GM21447 (cell line): ENCODE measurements at regions not wholly inside any gene's neighbourhood (a gene's known extent, or its start where the extent isn't known, plus 50 kb on each side); places are given as distances from the start of the nearest gene placed in this dataset.
"Not testable (repeated sequence)": the region's sequence is repeated elsewhere in the genome, so short reads cannot be mapped to it uniquely, and the experiment has no call there.

Source experiments
- ATAC-seq: cut with Tn5 transposase; IDR thresholded peaks from one replicate; pipeline ENCODE4 v1.9.1; 2021; ENCODE audit not compliant: unreplicated experiment

- no peak for ATAC-seq
These were observed 239.8 kb upstream of the ZEB2 start for GRCh38 chr2:144759746-144760145.

DNA sequence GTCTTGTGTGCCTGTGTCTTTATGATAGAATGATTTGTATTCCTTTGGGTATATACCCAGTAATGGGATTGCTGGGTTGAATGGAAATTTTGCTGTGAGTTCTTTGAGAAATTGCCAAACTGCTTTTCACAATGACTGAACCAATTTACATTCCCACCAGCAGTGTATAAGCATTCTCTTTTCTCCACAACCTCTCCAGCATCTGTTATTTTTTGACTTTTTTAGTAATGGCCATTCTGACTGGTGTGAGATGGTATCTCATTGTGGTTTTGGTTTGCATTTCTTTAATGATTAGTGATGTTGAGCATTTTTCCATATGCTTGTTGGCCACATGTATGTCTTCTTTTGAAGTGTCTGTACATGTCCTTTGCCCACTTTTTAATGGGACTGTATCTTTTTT is 238.3 kb upstream of the ZEB2 start:
- not testable (repeated sequence) for ATAC-seq

- no peak for ATAC-seq
These were observed 233.5 kb upstream of the ZEB2 start for GRCh38 chr2:144753416-144753815.

DNA sequence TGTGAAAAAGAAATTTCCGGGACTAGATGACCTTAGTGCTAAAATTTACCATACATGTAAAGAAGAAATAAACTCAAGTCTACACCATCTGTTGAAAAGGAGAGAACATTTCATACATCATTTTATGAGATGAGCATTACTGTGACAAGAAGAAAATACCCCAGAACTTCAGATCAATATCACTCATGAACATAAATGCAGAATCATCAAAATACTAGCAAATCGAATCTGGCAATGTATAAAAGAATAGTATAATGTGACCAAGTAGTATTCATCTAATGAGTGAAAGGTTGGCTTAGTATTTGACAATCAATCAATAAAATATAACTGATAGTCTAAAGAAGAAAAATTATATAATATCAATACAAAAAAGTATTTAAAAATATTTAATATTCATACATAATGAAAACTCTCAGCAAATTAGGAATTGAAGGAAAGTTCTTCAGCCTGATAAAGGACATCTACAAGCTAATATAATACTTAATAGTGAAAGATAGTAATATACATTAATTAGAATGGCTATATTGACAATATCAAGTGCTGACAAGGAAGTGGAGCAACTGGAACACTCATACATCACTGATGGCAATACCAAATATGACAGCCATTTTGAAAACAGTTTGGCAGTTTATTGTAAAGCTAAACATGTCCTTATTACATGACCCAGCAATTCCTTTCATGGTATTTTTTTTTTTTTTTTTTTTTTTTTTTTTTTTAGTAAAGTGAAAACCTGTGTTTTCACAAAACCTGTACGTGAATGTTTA is 231.4 kb upstream of the ZEB2 start:
- ATAC-seq, result no peak

DNA sequence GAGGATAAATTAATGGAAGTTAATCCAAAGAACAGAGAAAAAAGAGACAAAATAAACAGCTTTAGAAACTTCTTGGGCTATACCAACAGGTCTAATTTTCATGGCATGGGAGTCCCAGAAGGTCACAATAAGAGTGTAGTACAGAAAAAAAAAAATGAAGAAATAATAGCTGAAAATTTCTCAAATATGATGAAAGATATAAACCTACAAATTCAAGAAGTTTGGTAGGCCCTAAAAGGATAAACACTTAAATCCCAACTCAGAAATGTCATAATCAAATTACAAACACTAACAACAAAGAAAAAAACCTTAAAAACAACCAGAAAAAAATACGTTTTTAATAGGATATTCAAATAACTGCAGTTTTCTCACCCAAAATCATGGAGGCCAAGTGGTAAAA is 229.3 kb upstream of the ZEB2 start:
- no peak for ATAC-seq

GRCh38 chr2:144748443-144748842 is 228.5 kb upstream of the ZEB2 start:
- ATAC-seq, result no peak

GRCh38 chr2:144747571-144747970 is 227.7 kb upstream of the ZEB2 start:
- no peak for ATAC-seq

DNA sequence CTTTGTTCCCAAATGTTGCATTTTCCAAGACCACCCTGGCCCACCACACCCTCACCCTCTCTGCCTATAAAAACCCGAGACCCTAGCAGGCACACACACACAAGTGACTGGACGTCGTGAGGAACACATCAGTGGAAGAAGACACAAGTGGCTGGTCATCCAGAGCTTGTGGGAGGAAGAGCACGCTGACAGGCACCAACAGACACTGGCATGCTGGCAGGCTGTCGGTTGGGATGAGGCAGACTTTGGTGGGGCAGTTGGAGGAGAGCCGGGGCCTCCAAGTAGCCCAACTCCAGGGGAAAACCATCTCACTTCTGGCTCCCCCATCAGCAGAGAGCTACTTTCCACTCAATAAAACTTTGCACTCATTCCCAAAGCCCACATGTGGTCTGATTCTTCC is 225.5 kb upstream of the ZEB2 start:
- ATAC-seq, result no peak

DNA sequence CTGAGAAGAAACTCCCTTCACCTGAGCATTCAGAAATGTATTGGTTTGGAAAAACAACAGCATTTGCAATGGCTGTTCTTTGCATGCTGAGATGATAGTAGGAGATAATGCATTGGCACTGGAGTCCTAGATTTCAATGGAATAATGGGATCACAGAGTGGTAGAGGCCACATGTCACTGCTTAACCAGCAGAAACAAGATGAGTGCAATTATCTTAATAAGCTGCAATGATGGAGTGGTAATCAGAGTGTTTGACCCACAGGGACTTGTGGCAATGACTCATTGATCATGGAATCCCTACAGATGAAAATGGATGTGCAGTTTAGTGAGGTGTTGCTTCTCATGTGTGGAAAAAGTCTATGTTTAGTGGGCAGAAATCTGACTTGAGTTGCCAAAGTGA is 218.8 kb upstream of the ZEB2 start:
- no peak for ATAC-seq

DNA sequence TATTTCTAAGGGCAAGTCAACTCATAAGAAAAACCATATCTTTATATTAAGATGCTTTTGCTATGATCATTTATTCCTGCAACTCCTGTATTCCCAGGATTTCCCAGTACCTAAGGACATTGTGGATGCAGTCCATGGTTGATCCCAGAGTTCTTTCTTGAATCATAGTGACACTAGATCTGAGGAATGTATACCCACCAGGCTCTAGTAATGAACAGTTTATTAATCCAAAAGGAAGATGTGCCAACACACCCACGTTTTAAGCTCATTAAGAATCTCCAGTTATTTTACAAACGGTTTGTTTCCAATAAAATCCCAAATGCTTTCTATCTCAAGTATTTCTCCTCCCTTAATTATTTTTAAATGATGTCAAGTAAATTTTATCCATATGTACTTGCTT is 210.8 kb upstream of the ZEB2 start:
- ATAC-seq, result no peak

DNA sequence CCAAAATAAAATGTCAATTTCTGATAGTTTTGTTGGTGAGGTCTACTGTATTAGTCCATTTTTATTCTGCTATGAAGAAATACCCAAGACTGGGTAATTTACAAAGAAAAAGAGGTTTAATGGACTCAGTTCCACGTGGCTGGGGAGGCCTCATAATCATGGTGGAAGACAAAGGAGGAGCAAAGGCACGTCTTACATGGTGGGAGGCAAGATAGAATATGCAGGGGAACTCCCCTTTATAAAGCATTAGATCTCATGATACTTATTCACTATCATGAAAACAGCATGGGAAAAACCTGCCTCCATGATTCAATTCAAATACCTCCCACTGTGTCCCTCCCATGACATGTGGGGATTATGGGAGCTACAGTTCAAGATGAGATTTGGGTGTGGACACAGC is 204.5 kb upstream of the ZEB2 start:
- not testable (repeated sequence) for ATAC-seq

DNA sequence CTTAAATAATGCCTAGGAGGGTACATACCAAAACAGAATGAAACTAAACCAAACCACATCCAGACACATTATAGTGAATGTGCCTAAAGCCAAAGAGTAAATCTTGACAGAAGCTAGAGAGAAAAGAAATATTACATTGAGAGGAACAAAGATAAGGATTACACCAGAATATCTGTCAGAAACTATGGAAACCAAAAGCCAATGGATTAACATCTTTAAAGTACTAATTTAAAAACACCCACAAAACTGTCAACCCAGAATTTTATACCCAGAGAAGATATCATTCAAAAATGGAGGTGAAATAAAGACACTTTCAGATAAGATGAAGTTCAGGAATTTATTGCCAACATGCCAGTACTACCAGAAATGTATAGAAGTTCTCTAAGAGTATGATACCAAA is 198.5 kb upstream of the ZEB2 start:
- ATAC-seq, result no peak

- ATAC-seq, result no peak
These were observed 196.1 kb upstream of the ZEB2 start for GRCh38 chr2:144715992-144716391.

DNA sequence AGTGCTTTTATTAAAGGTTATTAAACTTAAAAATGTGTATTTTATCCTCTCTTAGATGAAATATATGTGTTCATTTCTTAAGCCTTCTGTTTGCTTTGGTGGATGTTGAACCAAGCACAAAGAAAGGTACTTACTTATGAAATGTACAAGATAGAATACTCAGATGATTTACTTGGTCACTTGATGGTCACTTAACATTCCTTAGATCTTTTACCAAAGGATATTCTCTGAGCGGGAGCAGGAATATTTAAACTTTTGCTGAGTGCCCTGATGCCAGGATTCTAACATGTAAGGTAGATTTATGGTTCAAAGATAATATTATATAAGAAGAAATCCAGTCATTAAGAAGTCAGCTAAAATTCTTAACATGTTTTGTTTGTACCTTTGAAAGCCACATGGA is 193.5 kb upstream of the ZEB2 start:
- no peak for ATAC-seq

DNA sequence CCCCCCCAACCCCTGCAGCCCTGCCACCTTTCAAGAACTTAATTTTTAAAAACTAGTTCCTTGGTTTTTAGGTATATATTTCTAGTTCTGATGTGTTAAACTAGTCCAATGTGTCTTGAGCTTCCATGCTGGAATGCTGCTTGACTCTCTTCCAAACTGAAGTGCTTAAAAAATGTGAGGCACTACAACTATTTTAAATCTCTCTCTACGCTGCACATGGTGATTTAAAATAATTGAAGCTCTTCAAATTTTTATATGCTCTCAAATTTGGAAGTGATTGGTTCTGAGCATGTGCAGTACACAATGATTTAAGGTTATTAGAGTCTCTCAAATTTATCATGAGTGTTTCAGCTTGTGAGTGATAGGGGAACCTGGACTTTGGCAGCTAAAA is 192.6 kb upstream of the ZEB2 start:
- no peak for ATAC-seq

- ATAC-seq, result no peak
These were observed 192.0 kb upstream of the ZEB2 start for GRCh38 chr2:144711630-144712549.

GRCh38 chr2:144711084-144711483 is 191.2 kb upstream of the ZEB2 start:
- ATAC-seq, result no peak

DNA sequence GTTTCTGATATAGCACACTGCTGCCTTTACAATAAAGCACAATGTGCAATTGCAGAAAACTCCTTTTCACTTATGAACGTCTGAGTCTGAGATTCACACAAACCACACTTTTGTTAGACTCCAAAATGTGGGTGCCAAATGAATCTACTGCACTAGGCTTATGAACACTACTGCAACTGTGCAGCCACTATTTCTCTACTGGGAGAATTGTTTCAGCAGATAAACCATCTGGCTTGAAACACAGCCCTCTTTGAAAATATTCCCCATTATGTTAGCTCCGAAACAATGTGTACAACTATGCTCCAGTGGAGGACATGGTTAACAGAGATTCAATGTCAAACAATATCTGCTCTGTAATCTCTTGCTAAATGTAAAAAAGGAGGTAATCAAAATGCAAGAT is 188.7 kb upstream of the ZEB2 start:
- ATAC-seq, result no peak

DNA sequence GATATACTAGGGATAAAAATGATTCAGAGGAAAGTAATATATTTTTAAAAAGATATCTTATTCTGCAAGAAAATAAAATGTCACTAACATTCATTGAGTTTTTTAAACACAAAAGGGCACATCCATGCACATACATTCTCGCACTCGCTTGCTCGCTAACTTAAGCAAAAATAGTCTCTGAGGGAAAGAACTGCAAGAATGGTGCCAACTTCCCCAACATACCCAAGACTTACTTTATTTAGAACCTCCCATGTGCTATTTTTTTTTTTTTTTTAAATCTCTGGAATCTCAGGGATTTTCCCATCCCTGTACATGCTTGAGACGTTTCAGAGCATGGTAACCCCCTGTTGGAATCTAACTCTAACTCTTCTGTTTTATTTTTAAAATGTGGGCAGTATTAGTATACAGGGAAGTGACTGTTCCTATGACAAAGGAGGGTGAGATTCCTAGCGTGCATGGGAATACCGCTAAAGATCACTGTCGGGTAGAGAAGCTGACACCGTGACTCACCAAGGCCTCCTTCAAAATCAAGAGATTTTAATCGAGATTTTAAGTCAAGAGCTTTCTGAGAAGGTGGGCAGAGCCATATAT is 187.9 kb upstream of the ZEB2 start:
- no peak for ATAC-seq

- ATAC-seq, result no peak
These were observed 186.7 kb upstream of the ZEB2 start for GRCh38 chr2:144706647-144707046.

DNA sequence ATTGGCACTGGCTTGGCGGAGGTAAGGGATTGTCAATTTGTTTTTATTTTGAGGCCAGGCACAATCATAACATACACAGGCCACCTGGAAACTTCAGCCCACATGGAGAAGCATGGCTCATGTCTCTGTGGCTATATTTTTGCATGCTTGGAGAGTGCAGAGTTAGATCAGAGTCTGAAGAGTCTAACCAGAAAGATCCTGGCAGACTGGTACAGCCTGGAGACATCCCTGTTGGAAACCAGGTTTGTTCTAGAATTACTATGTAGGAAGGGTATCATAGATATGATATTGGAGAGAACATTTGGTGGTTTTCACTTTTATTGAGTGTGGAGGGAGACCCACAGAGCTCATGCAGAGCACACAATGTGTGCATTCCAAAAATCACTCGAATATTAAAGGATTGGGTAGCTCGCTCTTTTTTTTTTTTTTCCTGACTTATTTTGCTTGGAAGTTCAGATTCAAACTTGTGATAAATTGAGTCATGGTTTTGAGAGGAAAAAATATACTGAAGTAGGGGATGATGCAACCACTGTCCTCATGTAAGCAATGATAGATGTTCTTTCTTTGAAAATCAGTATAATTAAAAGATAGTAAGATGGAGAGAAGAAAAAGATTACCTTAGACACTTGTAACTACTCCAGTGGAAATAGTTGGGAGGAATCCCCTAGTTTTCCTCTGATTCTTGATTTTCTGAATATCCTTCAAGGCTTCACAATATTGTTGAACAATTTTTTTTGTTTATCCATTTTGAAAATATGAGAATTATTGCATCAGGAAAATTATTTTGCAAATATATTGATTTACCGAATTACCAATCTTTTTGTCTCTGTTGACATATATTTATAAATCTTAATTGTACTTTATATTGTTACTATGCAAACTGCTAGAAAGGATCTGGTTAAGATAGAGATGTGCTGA is 185.7 kb upstream of the ZEB2 start:
- ATAC-seq, result no peak
